HepG2 (cell line): ENCODE measurements at regions not wholly inside any gene's neighbourhood (a gene's known extent, or its start where the extent isn't known, plus 50 kb on each side); places are given as distances from the start of the nearest gene placed in this dataset.
A peak's percentile ranks its signal among the peaks of the same experiment; 100 is the strongest.
"Not testable (repeated sequence)": the region's sequence is repeated elsewhere in the genome, so short reads cannot be mapped to it uniquely, and the experiment has no call there.

Experiments used
- ADNP ChIP-seq: sonication (generic); formaldehyde crosslinking; IDR thresholded peaks from 2 replicates; pipeline ENCODE4 v1.4.0; 2020; ENCODE audit warnings: missing genetic modification reagents
- BORCS8-MEF2B ChIP-seq: sonication (generic); formaldehyde crosslinking; IDR thresholded peaks from 2 replicates; pipeline ENCODE4 v1.8.0; 2022; ENCODE audit warnings: mild to moderate bottlenecking, missing genetic modification reagents
- CEBPB ChIP-seq: IDR thresholded peaks from 2 replicates; pipeline ENCODE4 v1.6.1; 2011; ENCODE audit warnings: low read depth, low read length, improper control_type of control experiment, borderline replicate concordance
- DPF2 ChIP-seq: sonication (generic); formaldehyde crosslinking; IDR thresholded peaks from 2 replicates; pipeline ENCODE4 v1.4.0; 2020; ENCODE audit warnings: mild to moderate bottlenecking, low read depth, missing genetic modification reagents, borderline replicate concordance
- ETV5 ChIP-seq: IDR thresholded peaks from 2 replicates; pipeline ENCODE4 v1.6.1; 2018; ENCODE audit warnings: missing biosample characterization, missing genetic modification reagents, inconsistent platforms, borderline replicate concordance
- GATA4 ChIP-seq: sonication (generic); IDR thresholded peaks from 2 replicates; pipeline ENCODE4 v1.6.1; 2016; ENCODE audit warnings: antibody characterized with exemption, low read depth, borderline replicate concordance
- HIVEP1 ChIP-seq: sonication (generic); formaldehyde crosslinking; IDR thresholded peaks from 2 replicates; pipeline ENCODE4 v1.4.0; 2020; ENCODE audit warnings: mild to moderate bottlenecking, missing genetic modification reagents
- HMG20B ChIP-seq: conservative IDR thresholded peaks from 2 replicates; pipeline ENCODE4 v1.6.1; 2016; ENCODE audit warnings: missing genetic modification reagents, missing compliant biosample characterization
- MAZ ChIP-seq, 2 experiments: sonication (generic) in 1 of 2; formaldehyde crosslinking in 1 of 2; IDR thresholded peaks; 2 replicates each; pipeline versions ENCODE4 v1.5.0 to v1.6.1; 2012 to 2020; ENCODE audit warnings: low read depth in 2 of 2, mild to moderate bottlenecking in 2 of 2, borderline replicate concordance in 1 of 2, improper control_type of control experiment in 1 of 2, low read length in 1 of 2, missing genetic modification reagents in 1 of 2, moderate library complexity in 1 of 2
- NFIC ChIP-seq: IDR thresholded peaks from 2 replicates; pipeline ENCODE4 v1.6.1; 2012; ENCODE audit warnings: mild to moderate bottlenecking, low read length, inconsistent platforms
- NFYB ChIP-seq: sonication (generic); formaldehyde crosslinking; IDR thresholded peaks from 2 replicates; pipeline ENCODE4 v1.4.0; 2020; ENCODE audit warnings: missing genetic modification reagents
- NONO ChIP-seq, 2 experiments: fragments of 450-650 bp in 1 of 2; sonication (generic) in 1 of 2; formaldehyde crosslinking in 1 of 2; IDR thresholded peaks in 1 of 2; conservative IDR thresholded peaks in 1 of 2; 2 replicates each; pipeline versions ENCODE4 v1.6.1 to v1.8.0; 2017 to 2022; ENCODE audit warnings: mild to moderate bottlenecking in 1 of 2, missing genetic modification reagents in 1 of 2, moderate library complexity in 1 of 2
- PHF5A ChIP-seq: IDR thresholded peaks from one replicate; pipeline ENCODE4 v1.6.1; 2018; ENCODE audit warnings: low read depth, missing genetic modification reagents; ENCODE audit not compliant: unreplicated experiment
- RARA ChIP-seq: IDR thresholded peaks from 2 replicates; pipeline ENCODE4 v1.6.1; 2016; ENCODE audit warnings: missing genetic modification reagents, missing compliant biosample characterization
- SAP130 ChIP-seq: IDR thresholded peaks from 2 replicates; pipeline ENCODE4 v1.6.1; 2016; ENCODE audit warnings: low read depth
- SIX1 ChIP-seq: sonication (generic); formaldehyde crosslinking; IDR thresholded peaks from 2 replicates; pipeline ENCODE4 v1.4.0; 2020; ENCODE audit warnings: missing genetic modification reagents, borderline replicate concordance
- SKI ChIP-seq: fragments of 450-650 bp; IDR thresholded peaks from one replicate; pipeline ENCODE4 v1.6.1; 2018; ENCODE audit warnings: mild to moderate bottlenecking; ENCODE audit not compliant: partially characterized antibody
- SMC3 ChIP-seq: IDR thresholded peaks from 2 replicates; pipeline ENCODE4 v1.6.1; 2011; ENCODE audit warnings: low read length, improper control_type of control experiment
- SOX13 ChIP-seq, 3 experiments: fragments of 450-650 bp in 1 of 3; sonication (generic) in 1 of 3; formaldehyde crosslinking in 1 of 3; IDR thresholded peaks in 2 of 3; conservative IDR thresholded peaks in 1 of 3; 2 replicates each; pipeline versions ENCODE4 v1.5.0 to v1.6.1; 2016 to 2020; ENCODE audit warnings: antibody characterized with exemption in 1 of 3, mild to moderate bottlenecking in 1 of 3, missing compliant biosample characterization in 1 of 3, missing genetic modification reagents in 1 of 3, moderate library complexity in 1 of 3
- TFAP4 ChIP-seq: sonication (generic); IDR thresholded peaks from 2 replicates; pipeline ENCODE4 v1.6.1; 2016; ENCODE audit warnings: low read depth, borderline replicate concordance
- TRIM24 ChIP-seq: sonication (generic); formaldehyde crosslinking; IDR thresholded peaks from 2 replicates; pipeline ENCODE4 v1.8.0; 2022; ENCODE audit warnings: mild to moderate bottlenecking, missing genetic modification reagents
- ZBTB20 ChIP-seq: sonication (generic); formaldehyde crosslinking; IDR thresholded peaks from 2 replicates; pipeline ENCODE4 v1.8.1; 2023; ENCODE audit warnings: missing genetic modification reagents, low read depth, mild to moderate bottlenecking, borderline replicate concordance
- ZFX ChIP-seq: sonication (generic); formaldehyde crosslinking; IDR thresholded peaks from 2 replicates; pipeline ENCODE4 v1.4.0; 2020; ENCODE audit warnings: mild to moderate bottlenecking, low read depth, missing genetic modification reagents, moderate library complexity
- ZMAT3 ChIP-seq: sonication (generic); formaldehyde crosslinking; conservative IDR thresholded peaks from 2 replicates; pipeline ENCODE4 v1.7.0; 2021; ENCODE audit warnings: missing genetic modification reagents
- ZMYM3 ChIP-seq: sonication (generic); formaldehyde crosslinking; IDR thresholded peaks from 2 replicates; pipeline ENCODE4 v1.5.1; 2020; ENCODE audit warnings: mild to moderate bottlenecking, missing genetic modification reagents
- ZMYM4 ChIP-seq: sonication (generic); formaldehyde crosslinking; IDR thresholded peaks from 2 replicates; pipeline ENCODE4 v1.8.1; 2023; ENCODE audit warnings: mild to moderate bottlenecking, missing genetic modification reagents
- ZNF143 ChIP-seq: sonication (generic); formaldehyde crosslinking; IDR thresholded peaks from 2 replicates; pipeline ENCODE4 v1.4.0; 2020; ENCODE audit warnings: missing genetic modification reagents
- ZNF629 ChIP-seq: sonication (generic); formaldehyde crosslinking; conservative IDR thresholded peaks from 2 replicates; pipeline ENCODE4 v1.5.0; 2020; ENCODE audit warnings: missing genetic modification reagents
- ZNF816 ChIP-seq: sonication (generic); formaldehyde crosslinking; IDR thresholded peaks from 2 replicates; pipeline ENCODE4 v1.8.0; 2022; ENCODE audit warnings: missing genetic modification reagents, mild to moderate bottlenecking, borderline replicate concordance
- TF ChIP-seq, protein P1 (sequence below): sonication (generic); formaldehyde crosslinking; IDR thresholded peaks from 2 replicates; pipeline ENCODE4 v1.8.1; 2023; ENCODE audit warnings: mild to moderate bottlenecking, missing genetic modification reagents

GRCh38 chr1:86805898-86806519, 101.6 kb downstream of the SH3GLB1 start (continued):
- TF ChIP-seq, protein P1, sequence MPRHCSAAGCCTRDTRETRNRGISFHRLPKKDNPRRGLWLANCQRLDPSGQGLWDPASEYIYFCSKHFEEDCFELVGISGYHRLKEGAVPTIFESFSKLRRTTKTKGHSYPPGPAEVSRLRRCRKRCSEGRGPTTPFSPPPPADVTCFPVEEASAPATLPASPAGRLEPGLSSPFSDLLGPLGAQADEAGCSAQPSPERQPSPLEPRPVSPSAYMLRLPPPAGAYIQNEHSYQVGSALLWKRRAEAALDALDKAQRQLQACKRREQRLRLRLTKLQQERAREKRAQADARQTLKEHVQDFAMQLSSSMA, result 0 out of 2 replicates have a peak, but pooled peaks have one; percentile 28
- TF ChIP-seq TFAP4 (peak; percentile 84), ZMYM4 (CRISPR knock-in tag) (peak; percentile 99), MAZ (IDR thresholded peaks at IDR 0.05; ENCODE audit: borderline replicate concordance, low read depth, low read length) (peak; percentile 63; the same call in 1 of the 2 replicates), MAZ (CRISPR knock-in tag; IDR thresholded peaks at IDR 0.05; ENCODE audit: low read depth) (peak; percentile 78), ETV5 (CRISPR knock-in tag) (peak; percentile 34; the same call in 1 of the 2 replicates), ZMAT3 (CRISPR knock-in tag) (peak; percentile 83), SAP130 (CRISPR knock-in tag) (peak; percentile 83), TRIM24 (CRISPR knock-in tag) (peak; percentile 100), ZMYM3 (CRISPR knock-in tag) (peak; percentile 89), ZBTB20 (peak; percentile 42; the same call in 1 of the 2 replicates), NFYB (CRISPR knock-in tag) (peak; percentile 44; the same call in 1 of the 2 replicates), ZNF629 (CRISPR knock-in tag) (peak; percentile 67; the same call in 1 of the 2 replicates), HMG20B (peak; percentile 85), PHF5A (peak; percentile 53), BORCS8-MEF2B (CRISPR knock-in tag) (0 out of 2 replicates have a peak, but pooled peaks have one; percentile 49), SOX13 (IDR thresholded peaks at IDR 0.05) (peak; percentile 81), SOX13 (CRISPR knock-in tag; conservative IDR thresholded peaks at IDR 0.05 in 1 of 2, IDR thresholded peaks at IDR 0.05 in 1 of 2) (peak in 1 of 2 experiments; percentile 89; a peak in 2 of 4 replicates), ADNP (peak; percentile 85; the same call in 1 of the 2 replicates), SMC3 (peak; percentile 13; the same call in 1 of the 2 replicates), ZNF816 (CRISPR knock-in tag) (peak; percentile 64; the same call in 1 of the 2 replicates), ZNF143 (CRISPR knock-in tag) (peak; percentile 62), CEBPB (peak; percentile 98), SIX1 (peak; percentile 29; the same call in 1 of the 2 replicates), NFIC (0 out of 2 replicates have a peak, but pooled peaks have one; percentile 50), DPF2 (peak; percentile 97), HIVEP1 (CRISPR knock-in tag) (peak; percentile 73; the same call in 1 of the 2 replicates), GATA4 (peak; percentile 74; the same call in 1 of the 2 replicates), NONO (CRISPR knock-in tag; conservative IDR thresholded peaks at IDR 0.05) (peak; percentile 78), SKI (peak; percentile 77), ZFX (peak; percentile 81), RARA (CRISPR knock-in tag) (peak; percentile 96)
- not testable (repeated sequence) for TF ChIP-seq NONO (IDR thresholded peaks at IDR 0.05)
